HEK293T (cell line): ENCODE measurements at regions not wholly inside any gene's neighbourhood (a gene's known extent, or its start where the extent isn't known, plus 50 kb on each side); places are given as distances from the start of the nearest gene placed in this dataset.

Source experiments
- CTCF ChIA-PET: fragments of 350-600 bp; formaldehyde crosslinking; extraction: SDS; loops from one replicate; lab custom pipeline; 2021; ENCODE audit warnings: antibody characterized with exemption, inconsistent platforms; lab: Yijun Ruan, JAX
- POLR2A ChIA-PET: fragments of 350-600 bp; formaldehyde crosslinking; extraction: SDS; loops from one replicate; lab custom pipeline; 2020; ENCODE audit warnings: antibody characterized with exemption, inconsistent platforms; lab: Yijun Ruan, JAX
- DNase-seq: peaks from one replicate; pipeline ENCODE4 v3.0.0; 2012; ENCODE audit warnings: mixed read lengths; ENCODE audit errors: extremely low spot score
- ARNT ChIP-seq: fragments of 450-650 bp; IDR thresholded peaks from 2 replicates; pipeline ENCODE4 v1.6.1; 2017; ENCODE audit warnings: mild to moderate bottlenecking
- BHLHE40 ChIP-seq: fragments of 450-650 bp; IDR thresholded peaks from 2 replicates; pipeline ENCODE4 v1.6.1; 2016; ENCODE audit warnings: mild to moderate bottlenecking, moderate library complexity, borderline replicate concordance
- CTBP1 ChIP-seq: fragments of 450-650 bp; IDR thresholded peaks from 2 replicates; pipeline ENCODE4 v1.6.1; 2016; ENCODE audit warnings: borderline replicate concordance
- ELF4 ChIP-seq: fragments of 450-650 bp; IDR thresholded peaks from 2 replicates; pipeline ENCODE4 v1.6.1; 2017; ENCODE audit warnings: antibody characterized with exemption
- FOXA1 ChIP-seq: fragments of 450-650 bp; IDR thresholded peaks from 2 replicates; pipeline ENCODE4 v1.6.1; 2016; ENCODE audit warnings: mild to moderate bottlenecking
- FOXK2 ChIP-seq: fragments of 450-650 bp; IDR thresholded peaks from 2 replicates; pipeline ENCODE4 v1.6.1; 2016; ENCODE audit warnings: mild to moderate bottlenecking
- FOXM1 ChIP-seq: fragments of 450-650 bp; IDR thresholded peaks from 2 replicates; pipeline ENCODE4 v1.6.1; 2017; ENCODE audit warnings: mild to moderate bottlenecking, borderline replicate concordance
- HDGF ChIP-seq: fragments of 450-650 bp; IDR thresholded peaks from 2 replicates; pipeline ENCODE4 v1.6.1; 2017; ENCODE audit warnings: antibody characterized with exemption, borderline replicate concordance
- L3MBTL2 ChIP-seq: fragments of 450-650 bp; conservative IDR thresholded peaks from 2 replicates; pipeline ENCODE4 v1.6.1; 2016; ENCODE audit warnings: mild to moderate bottlenecking
- LEF1 ChIP-seq: fragments of 450-650 bp; IDR thresholded peaks from 2 replicates; pipeline ENCODE4 v1.6.1; 2017; ENCODE audit warnings: mild to moderate bottlenecking, borderline replicate concordance
- NFRKB ChIP-seq: fragments of 450-650 bp; IDR thresholded peaks from 2 replicates; pipeline ENCODE4 v1.6.1; 2016; ENCODE audit warnings: mild to moderate bottlenecking, moderate library complexity
- PKNOX1 ChIP-seq: fragments of 450-650 bp; IDR thresholded peaks from 2 replicates; pipeline ENCODE4 v1.6.1; 2016
- SP1 ChIP-seq: fragments of 450-650 bp; IDR thresholded peaks from 2 replicates; pipeline ENCODE4 v1.6.1; 2017
- SUZ12 ChIP-seq: fragments of 450-650 bp; IDR thresholded peaks from 2 replicates; pipeline ENCODE4 v1.6.1; 2016; ENCODE audit warnings: mild to moderate bottlenecking
- TARDBP ChIP-seq: fragments of 450-650 bp; IDR thresholded peaks from 2 replicates; pipeline ENCODE4 v1.6.1; 2016
- ZNF384 ChIP-seq: fragments of 450-650 bp; IDR thresholded peaks from 2 replicates; pipeline ENCODE4 v1.6.1; 2016

- POLR2A ChIA-PET = interaction anchor here (1.4 kb wide), 1 partner anchor 458 kb away, joined by 3 read pairs; the partner anchor contains the start of gene BTG1
- no peak for TF ChIP-seq FOXA1
- TF ChIP-seq L3MBTL2 = no peak
- no peak for TF ChIP-seq SUZ12
- TF ChIP-seq SP1 = no peak
- TF ChIP-seq BHLHE40 = no peak
- CTCF ChIA-PET = no interaction called here
- no peak for DNase-seq
Measured at GRCh38 chr12:92603741-92604432, 98.9 kb upstream of the PLEKHG7 start.

- ChIA-PET POLR2A (no interaction called here), CTCF (no interaction called here)
- no peak for DNase-seq
- no peak for TF ChIP-seq FOXK2
- TF ChIP-seq NFRKB = no peak
- no peak for TF ChIP-seq FOXA1
- no peak for TF ChIP-seq ZNF384
- no peak for TF ChIP-seq FOXM1
- no peak for TF ChIP-seq LEF1
- no peak for TF ChIP-seq TARDBP
- TF ChIP-seq HDGF = no peak
- no peak for TF ChIP-seq BHLHE40
- no peak for TF ChIP-seq CTBP1
- no peak for TF ChIP-seq SUZ12
Measured at GRCh38 chr12:92602930-92603623, 99.7 kb upstream of the PLEKHG7 start.

GRCh38 chr12:92602476-92602875 lies 100.3 kb upstream of the PLEKHG7 start:
- DNase-seq = no peak
- POLR2A ChIA-PET = no interaction called here
- CTCF ChIA-PET = no interaction called here
- TF ChIP-seq L3MBTL2 (no peak), FOXA1 (no peak), TARDBP (no peak), ARNT (no peak), ZNF384 (no peak), ELF4 (no peak), PKNOX1 (no peak), LEF1 (no peak), BHLHE40 (no peak), NFRKB (no peak), HDGF (no peak), SP1 (no peak), FOXK2 (no peak), SUZ12 (no peak), FOXM1 (no peak), CTBP1 (no peak)

GRCh38 chr12:92601680-92602079 lies 101.1 kb upstream of the PLEKHG7 start:
- no peak for TF ChIP-seq PKNOX1
- TF ChIP-seq FOXK2 = no peak
- TF ChIP-seq SUZ12 = no peak
- no peak for TF ChIP-seq ARNT
- TF ChIP-seq LEF1 = no peak
- no peak for TF ChIP-seq FOXA1
- TF ChIP-seq CTBP1 = no peak
- TF ChIP-seq L3MBTL2 = no peak
- TF ChIP-seq TARDBP = no peak
- no peak for TF ChIP-seq ZNF384
- TF ChIP-seq NFRKB = no peak
- no peak for TF ChIP-seq ELF4
- ChIA-PET POLR2A (no interaction called here), CTCF (no interaction called here)
- no peak for DNase-seq

GRCh38 chr12:92601176-92601575 lies 101.6 kb upstream of the PLEKHG7 start:
- no peak for TF ChIP-seq PKNOX1
- no peak for TF ChIP-seq SP1
- no peak for TF ChIP-seq ARNT
- no peak for TF ChIP-seq ZNF384
- no peak for TF ChIP-seq HDGF
- TF ChIP-seq CTBP1 = no peak
- no peak for TF ChIP-seq L3MBTL2
- TF ChIP-seq FOXA1 = no peak
- no peak for TF ChIP-seq FOXM1
- no peak for TF ChIP-seq BHLHE40
- no peak for TF ChIP-seq LEF1
- TF ChIP-seq ELF4 = no peak
- TF ChIP-seq SUZ12 = no peak
- no peak for TF ChIP-seq NFRKB
- no peak for TF ChIP-seq TARDBP
- TF ChIP-seq FOXK2 = no peak
- ChIA-PET POLR2A (no interaction called here), CTCF (no interaction called here)
- DNase-seq = no peak

- DNase-seq = no peak
- TF ChIP-seq BHLHE40 (no peak), ARNT (no peak), LEF1 (no peak), L3MBTL2 (no peak), SUZ12 (no peak), HDGF (no peak), TARDBP (no peak), SP1 (no peak), ELF4 (no peak), FOXM1 (no peak), CTBP1 (no peak), NFRKB (no peak), PKNOX1 (no peak)
- ChIA-PET POLR2A (no interaction called here), CTCF (no interaction called here)
Measured at GRCh38 chr12:92600052-92600451, 102.7 kb upstream of the PLEKHG7 start.
